HG03439 (cell line): ENCODE measurements at regions not wholly inside any gene's neighbourhood (a gene's known extent, or its start where the extent isn't known, plus 50 kb on each side); places are given as distances from the start of the nearest gene placed in this dataset.

Experiments used
- ATAC-seq: cut with Tn5 transposase; IDR thresholded peaks from one replicate; pipeline ENCODE4 v1.9.1; 2021; ENCODE audit warnings: mild to moderate bottlenecking, moderate library complexity; ENCODE audit not compliant: unreplicated experiment

GRCh38 chr22:49381595-49382450 lies 445.9 kb downstream of the BRD1 start:
- no peak for ATAC-seq

- ATAC-seq: no peak
Measured at GRCh38 chr22:49380828-49381114, 446.9 kb downstream of the BRD1 start.

GRCh38 chr22:49380095-49380827 lies 447.4 kb downstream of the BRD1 start:
- ATAC-seq: no peak

GRCh38 chr22:49377306-49377705 lies 450.4 kb downstream of the BRD1 start:
- ATAC-seq: no peak

GRCh38 chr22:49373801-49374226 lies 453.9 kb downstream of the BRD1 start:
- no peak for ATAC-seq

GRCh38 chr22:49373289-49373666 lies 454.4 kb downstream of the BRD1 start:
- no peak for ATAC-seq

GRCh38 chr22:49372530-49373288 lies 455.0 kb downstream of the BRD1 start:
- no peak for ATAC-seq

GRCh38 chr22:49372111-49372529 lies 455.6 kb downstream of the BRD1 start:
- ATAC-seq: no peak

GRCh38 chr22:49371325-49372110 lies 456.2 kb downstream of the BRD1 start:
- ATAC-seq: no peak

- no peak for ATAC-seq
Measured at GRCh38 chr22:49370627-49371301, 456.9 kb downstream of the BRD1 start.

- no peak for ATAC-seq
Measured at GRCh38 chr22:49369726-49370626, 457.7 kb downstream of the BRD1 start.

GRCh38 chr22:49368976-49369725 lies 458.5 kb downstream of the BRD1 start:
- ATAC-seq: no peak

- ATAC-seq: no peak
Measured at GRCh38 chr22:49368221-49368975, 459.3 kb downstream of the BRD1 start.

- no peak for ATAC-seq
Measured at GRCh38 chr22:49367041-49367697, 460.5 kb downstream of the BRD1 start.

- no peak for ATAC-seq
Measured at GRCh38 chr22:49366437-49366836, 461.2 kb downstream of the BRD1 start.

GRCh38 chr22:49365910-49366309 lies 461.8 kb downstream of the BRD1 start:
- ATAC-seq: no peak

- no peak for ATAC-seq
Measured at GRCh38 chr22:49365191-49365837, 462.4 kb downstream of the BRD1 start.
